ENCODE measurements at regions not wholly inside any gene's neighbourhood (a gene's known extent, or its start where the extent isn't known, plus 50 kb on each side); places are given as distances from the start of the nearest gene placed in this dataset.
"Not testable (repeated sequence)": the region's sequence is repeated elsewhere in the genome, so short reads cannot be mapped to it uniquely, and the experiment has no call there.

- DNase-seq = no peak
These were observed 301.0 kb upstream of the KCNN2 start for GRCh38 chr5:114060866-114061265.

- DNase-seq = no peak
These were observed 298.7 kb upstream of the KCNN2 start for GRCh38 chr5:114062932-114063867.

- DNase-seq = no peak
These were observed 296.0 kb upstream of the KCNN2 start for GRCh38 chr5:114065912-114066311.

- no peak for DNase-seq
These were observed 291.7 kb upstream of the KCNN2 start for GRCh38 chr5:114070093-114070722.

- no peak for DNase-seq
These were observed 272.6 kb upstream of the KCNN2 start for GRCh38 chr5:114089259-114089658.

GRCh38 chr5:114097570-114097969 is 264.3 kb upstream of the KCNN2 start:
- no peak for DNase-seq

- DNase-seq = no peak
These were observed 262.7 kb upstream of the KCNN2 start for GRCh38 chr5:114099161-114099560.

- no peak for DNase-seq
These were observed 260.7 kb upstream of the KCNN2 start for GRCh38 chr5:114101153-114101552.

- no peak for DNase-seq
These were observed 248.3 kb upstream of the KCNN2 start for GRCh38 chr5:114113604-114114003.

GRCh38 chr5:114116981-114117380 is 244.9 kb upstream of the KCNN2 start:
- DNase-seq = no peak

- DNase-seq = no peak
These were observed 243.4 kb upstream of the KCNN2 start for GRCh38 chr5:114118511-114118910.

GRCh38 chr5:114120166-114120565 is 241.7 kb upstream of the KCNN2 start:
- no peak for DNase-seq

GRCh38 chr5:114122852-114123251 is 239.0 kb upstream of the KCNN2 start:
- no peak for DNase-seq

GRCh38 chr5:114123654-114124053 is 238.2 kb upstream of the KCNN2 start:
- DNase-seq = no peak

- no peak for DNase-seq
These were observed 215.5 kb upstream of the KCNN2 start for GRCh38 chr5:114146398-114146797.

GRCh38 chr5:114148253-114148652 is 213.6 kb upstream of the KCNN2 start:
- DNase-seq = no peak

- DNase-seq = not testable (repeated sequence)
These were observed 213.1 kb upstream of the KCNN2 start for GRCh38 chr5:114148728-114149127.

- no peak for DNase-seq
These were observed 209.1 kb upstream of the KCNN2 start for GRCh38 chr5:114152656-114153360.

GRCh38 chr5:114153392-114153791 is 208.5 kb upstream of the KCNN2 start:
- DNase-seq = no peak

GRCh38 chr5:114153833-114154232 is 208.0 kb upstream of the KCNN2 start:
- DNase-seq = no peak

GRCh38 chr5:114166081-114166480 is 195.8 kb upstream of the KCNN2 start:
- no peak for DNase-seq

- DNase-seq = no peak
These were observed 187.7 kb upstream of the KCNN2 start for GRCh38 chr5:114174131-114174530.

- no peak for DNase-seq
These were observed 187.0 kb upstream of the KCNN2 start for GRCh38 chr5:114174837-114175236.

- no peak for DNase-seq
These were observed 185.5 kb upstream of the KCNN2 start for GRCh38 chr5:114176356-114176755.

Data from activated naive CD4-positive, alpha-beta T cell treated with Interleukin-2 at 50 U/mL for 16 hours (primary cell).